GM21529 (cell line): ENCODE measurements at regions not wholly inside any gene's neighbourhood (a gene's known extent, or its start where the extent isn't known, plus 50 kb on each side); places are given as distances from the start of the nearest gene placed in this dataset.

ENCODE experiments used
- ATAC-seq: cut with Tn5 transposase; IDR thresholded peaks from one replicate; pipeline ENCODE4 v1.9.1; 2021; ENCODE audit not compliant: unreplicated experiment

- no peak for ATAC-seq
Measured at GRCh38 chr15:93882141-93882540, 349.2 kb upstream of the MCTP2 start.

- no peak for ATAC-seq
Measured at GRCh38 chr15:93881310-93881709, 350.1 kb upstream of the MCTP2 start.

GRCh38 chr15:93880358-93880757 lies 351.0 kb upstream of the MCTP2 start:
- no peak for ATAC-seq

GRCh38 chr15:93870583-93870982 lies 360.8 kb upstream of the MCTP2 start:
- ATAC-seq, result no peak

GRCh38 chr15:93866948-93867347 lies 364.4 kb upstream of the MCTP2 start:
- ATAC-seq, result no peak

GRCh38 chr15:93866476-93866875 lies 364.9 kb upstream of the MCTP2 start:
- ATAC-seq, result no peak

GRCh38 chr15:93865586-93865985 lies 365.8 kb upstream of the MCTP2 start:
- ATAC-seq, result no peak

- ATAC-seq, result no peak
Measured at GRCh38 chr15:93862791-93863190, 368.6 kb upstream of the MCTP2 start.

- no peak for ATAC-seq
Measured at GRCh38 chr15:93861956-93862741, 369.2 kb upstream of the MCTP2 start.

- ATAC-seq, result no peak
Measured at GRCh38 chr15:93861413-93861812, 369.9 kb upstream of the MCTP2 start.

GRCh38 chr15:93860701-93861100 lies 370.7 kb upstream of the MCTP2 start:
- no peak for ATAC-seq

GRCh38 chr15:93859176-93859575 lies 372.2 kb upstream of the MCTP2 start:
- no peak for ATAC-seq

- ATAC-seq, result no peak
Measured at GRCh38 chr15:93855181-93855826, 376.1 kb upstream of the MCTP2 start.

GRCh38 chr15:93854088-93854487 lies 377.3 kb upstream of the MCTP2 start:
- no peak for ATAC-seq

GRCh38 chr15:93852761-93853160 lies 378.6 kb upstream of the MCTP2 start:
- ATAC-seq, result no peak

GRCh38 chr15:93848490-93848889 lies 382.9 kb upstream of the MCTP2 start:
- ATAC-seq, result no peak

- ATAC-seq, result no peak
Measured at GRCh38 chr15:93848076-93848475, 383.3 kb upstream of the MCTP2 start.

GRCh38 chr15:93846148-93846547 lies 385.2 kb upstream of the MCTP2 start:
- no peak for ATAC-seq

- no peak for ATAC-seq
Measured at GRCh38 chr15:93837450-93837849, 393.9 kb upstream of the MCTP2 start.

- no peak for ATAC-seq
Measured at GRCh38 chr15:93835344-93835743, 396.0 kb upstream of the MCTP2 start.

- ATAC-seq, result no peak
Measured at GRCh38 chr15:93831641-93832040, 399.7 kb upstream of the MCTP2 start.

GRCh38 chr15:93830221-93831080 lies 400.9 kb upstream of the MCTP2 start:
- ATAC-seq, result no peak
